ENCODE measurements at regions not wholly inside any gene's neighbourhood (a gene's known extent, or its start where the extent isn't known, plus 50 kb on each side); places are given as distances from the start of the nearest gene placed in this dataset.
"Not testable (repeated sequence)": the region's sequence is repeated elsewhere in the genome, so short reads cannot be mapped to it uniquely, and the experiment has no call there.

- DNase-seq (ENCODE audit: low read depth in 4 of 4, low spot score in 1 of 4): no peak
Measured at GRCh38 chr7:121745856-121746255, 127.1 kb upstream of the PTPRZ1 start.

- DNase-seq (ENCODE audit: low read depth in 4 of 4, low spot score in 1 of 4): no peak
Measured at GRCh38 chr7:121744877-121745276, 128.1 kb upstream of the PTPRZ1 start.

GRCh38 chr7:121744319-121744718, 128.6 kb upstream of the PTPRZ1 start:
- no peak for DNase-seq (ENCODE audit: low read depth in 4 of 4, low spot score in 1 of 4)

- no peak for DNase-seq (ENCODE audit: low read depth in 4 of 4, low spot score in 1 of 4)
Measured at GRCh38 chr7:121741896-121742295, 131.1 kb upstream of the PTPRZ1 start.

GRCh38 chr7:121739465-121739864, 133.5 kb upstream of the PTPRZ1 start:
- no peak for DNase-seq (ENCODE audit: low read depth in 4 of 4, low spot score in 1 of 4)

GRCh38 chr7:121730869-121731268, 142.1 kb upstream of the PTPRZ1 start:
- DNase-seq (ENCODE audit: low read depth in 4 of 4, low spot score in 1 of 4): no peak

- no peak for DNase-seq (ENCODE audit: low read depth in 4 of 4, low spot score in 1 of 4)
Measured at GRCh38 chr7:121714559-121715303, 158.2 kb upstream of the PTPRZ1 start.

GRCh38 chr7:121712961-121713360, 160.0 kb upstream of the PTPRZ1 start:
- not testable (repeated sequence) for DNase-seq (ENCODE audit: low read depth in 4 of 4, low spot score in 1 of 4)

- no peak for DNase-seq (ENCODE audit: low read depth in 4 of 4, low spot score in 1 of 4)
Measured at GRCh38 chr7:121697731-121698316, 175.1 kb upstream of the PTPRZ1 start.

GRCh38 chr7:121696954-121697353, 176.0 kb upstream of the PTPRZ1 start:
- DNase-seq (ENCODE audit: low read depth in 4 of 4, low spot score in 1 of 4): no peak

- DNase-seq (ENCODE audit: low read depth in 4 of 4, low spot score in 1 of 4): no peak
Measured at GRCh38 chr7:121689749-121690148, 183.2 kb upstream of the PTPRZ1 start.

GRCh38 chr7:121681700-121682099, 191.3 kb upstream of the PTPRZ1 start:
- no peak for DNase-seq (ENCODE audit: low read depth in 4 of 4, low spot score in 1 of 4)

- no peak for DNase-seq (ENCODE audit: low read depth in 4 of 4, low spot score in 1 of 4)
Measured at GRCh38 chr7:121676168-121676567, 196.8 kb upstream of the PTPRZ1 start.

- DNase-seq (ENCODE audit: low read depth in 4 of 4, low spot score in 1 of 4): not testable (repeated sequence)
Measured at GRCh38 chr7:121674455-121674854, 198.5 kb upstream of the PTPRZ1 start.

- DNase-seq (ENCODE audit: low read depth in 4 of 4, low spot score in 1 of 4): no peak
Measured at GRCh38 chr7:121669144-121669543, 203.8 kb upstream of the PTPRZ1 start.

GRCh38 chr7:121666306-121666705, 206.7 kb upstream of the PTPRZ1 start:
- DNase-seq (ENCODE audit: low read depth in 4 of 4, low spot score in 1 of 4): no peak

GRCh38 chr7:121643320-121643719, 229.6 kb upstream of the PTPRZ1 start:
- DNase-seq (ENCODE audit: low read depth in 4 of 4, low spot score in 1 of 4): no peak

GRCh38 chr7:121639705-121640104, 233.3 kb upstream of the PTPRZ1 start:
- no peak for DNase-seq (ENCODE audit: low read depth in 4 of 4, low spot score in 1 of 4)

- no peak for DNase-seq (ENCODE audit: low read depth in 4 of 4, low spot score in 1 of 4)
Measured at GRCh38 chr7:121638286-121638685, 234.7 kb upstream of the PTPRZ1 start.

GRCh38 chr7:121634356-121634755, 238.2 kb upstream of the FAM3C start:
- no peak for DNase-seq (ENCODE audit: low read depth in 4 of 4, low spot score in 1 of 4)

- no peak for DNase-seq (ENCODE audit: low read depth in 4 of 4, low spot score in 1 of 4)
Measured at GRCh38 chr7:121633186-121633585, 237.1 kb upstream of the FAM3C start.

GRCh38 chr7:121624958-121625357, 228.8 kb upstream of the FAM3C start:
- DNase-seq (ENCODE audit: low read depth in 4 of 4, low spot score in 1 of 4): no peak

All from stimulated activated CD4-positive, alpha-beta T cell treated with anti-CD3 and anti-CD28 coated beads, Interleukin-1b, Interleukin-23, amount 100 ng/mL, for 24 hours (primary cell).